ENCODE measurements at regions not wholly inside any gene's neighbourhood (a gene's known extent, or its start where the extent isn't known, plus 50 kb on each side); places are given as distances from the start of the nearest gene placed in this dataset.

GRCh38 chr3:62987721-62988120 lies 112.5 kb upstream of the CADPS start:
- H3K27me3 ChIP-seq = no peaks in the 10 kb centered on the region
- H3K4me3 ChIP-seq = no peak overlapping the region
- H3K27ac ChIP-seq = no peak overlapping the region
- TF ChIP-seq EP300 (IDR thresholded peaks at IDR 0.05) (no peak), POLR2A (IDR thresholded peaks at IDR 0.05) (no peak), CTCF (IDR thresholded peaks at IDR 0.05) (no peak)
- WGBS, 2 donors = 86 to 88% methylated on average over 8 of the region's 8 CpGs
- H3K9me3 ChIP-seq = no peaks in the 10 kb centered on the region
- no peaks in the 10 kb centered on the region for H3K4me1 ChIP-seq
- no peak for DNase-seq (ENCODE audit: low spot score in 2 of 2)
- H3K36me3 ChIP-seq = no peaks in the 10 kb centered on the region

GRCh38 chr3:62990704-62991413 lies 115.6 kb upstream of the CADPS start:
- H3K36me3 ChIP-seq = no peaks in the 10 kb centered on the region
- no peak for TF ChIP-seq POLR2A (IDR thresholded peaks at IDR 0.05)
- TF ChIP-seq CTCF (IDR thresholded peaks at IDR 0.05) = no peak
- TF ChIP-seq EP300 (IDR thresholded peaks at IDR 0.05) = no peak
- WGBS, 2 donors = 59 to 60% methylated on average over 4 of the region's 4 CpGs

GRCh38 chr3:62992520-62992919 lies 117.3 kb upstream of the CADPS start:
- 58 to 72% methylated on average over 1 of the region's 1 CpG for WGBS, 2 donors
- no peak for DNase-seq (ENCODE audit: low spot score in 2 of 2)
- Histone ChIP-seq H3K4me3 (no peak overlapping the region), H3K27ac (no peak overlapping the region), H3K4me1 (no peaks in the 10 kb centered on the region), H3K36me3 (no peaks in the 10 kb centered on the region), H3K27me3 (no peaks in the 10 kb centered on the region), H3K9me3 (no peaks in the 10 kb centered on the region)
- no peak for TF ChIP-seq EP300 (IDR thresholded peaks at IDR 0.05)
- TF ChIP-seq POLR2A (IDR thresholded peaks at IDR 0.05) = no peak
- no peak for TF ChIP-seq CTCF (IDR thresholded peaks at IDR 0.05)

More at GRCh38 chr3:62990704-62991413, 115.6 kb upstream of the CADPS start:
- no peak overlapping the region for H3K27ac ChIP-seq
- no peaks in the 10 kb centered on the region for H3K9me3 ChIP-seq
- no peak for DNase-seq (ENCODE audit: low spot score in 2 of 2)
- H3K4me1 ChIP-seq = no peaks in the 10 kb centered on the region
- H3K27me3 ChIP-seq = no peaks in the 10 kb centered on the region
- no peak overlapping the region for H3K4me3 ChIP-seq

GRCh38 chr3:62995119-62995518 lies 119.9 kb upstream of the CADPS start:
- no peaks in the 10 kb centered on the region for H3K4me1 ChIP-seq
- DNase-seq (ENCODE audit: low spot score in 2 of 2) = no peak
- WGBS, 2 donors = 65 to 74% methylated on average over 3 of the region's 3 CpGs
- H3K36me3 ChIP-seq = no peaks in the 10 kb centered on the region
- TF ChIP-seq POLR2A (IDR thresholded peaks at IDR 0.05) (no peak), CTCF (IDR thresholded peaks at IDR 0.05) (no peak), EP300 (IDR thresholded peaks at IDR 0.05) (no peak)
- H3K9me3 ChIP-seq = no peaks in the 10 kb centered on the region
- no peak overlapping the region for H3K27ac ChIP-seq
- H3K4me3 ChIP-seq = no peak overlapping the region
- H3K27me3 ChIP-seq = no peaks in the 10 kb centered on the region

- Histone ChIP-seq H3K27me3 (no peaks in the 10 kb centered on the region), H3K36me3 (no peaks in the 10 kb centered on the region), H3K4me3 (no peak overlapping the region), H3K9me3 (no peaks in the 10 kb centered on the region), H3K27ac (no peak overlapping the region), H3K4me1 (no peaks in the 10 kb centered on the region)
- WGBS, 2 donors = 67 to 76% methylated on average over 2 of the region's 2 CpGs
- TF ChIP-seq POLR2A (IDR thresholded peaks at IDR 0.05) (no peak), EP300 (IDR thresholded peaks at IDR 0.05) (no peak)
- no peak for DNase-seq (ENCODE audit: low spot score in 2 of 2)
These were observed 120.3 kb upstream of the CADPS start for GRCh38 chr3:62995530-62995929.

All from tibial nerve (tissue), 4 donors.